ENCODE measurements at regions not wholly inside any gene's neighbourhood (a gene's known extent, or its start where the extent isn't known, plus 50 kb on each side); places are given as distances from the start of the nearest gene placed in this dataset.

- ATAC-seq (no peak), DNase-seq (no peak)
- 80 to 83% methylated on average over 1 of the region's 1 CpG for WGBS, 2 donors
- TF ChIP-seq CTCF (IDR thresholded peaks at IDR 0.05) = no peak
- peaks cover 0 to 5% (median 0%) of the 10 kb centered on the region in 7 donors for H3K27me3 ChIP-seq
- intact Hi-C loops (cut with DNase I) = no loop called here
- H3K4me3 ChIP-seq = no peak overlapping the region
- no peaks in the 10 kb centered on the region for H3K36me3 ChIP-seq
- H3K27ac ChIP-seq = no peak overlapping the region
- peaks cover 0 to 24% (median 0%) of the 10 kb centered on the region in 11 donors for H3K9me3 ChIP-seq
- H3K4me1 ChIP-seq = peaks cover 0 to 5% (median 0%) of the 10 kb centered on the region in 9 donors
These were observed 174.8 kb upstream of the CLINT1 start for GRCh38 chr5:158033724-158034123.

GRCh38 chr5:158033076-158033475 is 174.1 kb upstream of the CLINT1 start:
- H3K27me3 ChIP-seq = peaks cover 0 to 5% (median 0%) of the 10 kb centered on the region in 7 donors
- H3K36me3 ChIP-seq = no peaks in the 10 kb centered on the region
- TF ChIP-seq CTCF (IDR thresholded peaks at IDR 0.05) = no peak
- H3K27ac ChIP-seq = no peak overlapping the region
- DNase-seq (no peak), ATAC-seq (no peak)
- intact Hi-C loops (cut with DNase I) = no loop called here
- H3K4me1 ChIP-seq = peaks cover 0 to 6% (median 0%) of the 10 kb centered on the region in 9 donors
- WGBS, 2 donors = 96 to 99% methylated on average over 5 of the region's 5 CpGs
- H3K9me3 ChIP-seq = peaks cover 0 to 24% (median 0%) of the 10 kb centered on the region in 11 donors
- no peak overlapping the region for H3K4me3 ChIP-seq

GRCh38 chr5:158032246-158032645 is 173.3 kb upstream of the CLINT1 start:
- H3K27me3 ChIP-seq = peaks cover 0 to 5% (median 0%) of the 10 kb centered on the region in 7 donors
- no peaks in the 10 kb centered on the region for H3K36me3 ChIP-seq
- H3K27ac ChIP-seq = no peak overlapping the region
- WGBS, 2 donors = 88 to 91% methylated on average over 1 of the region's 1 CpG
- ATAC-seq (no peak), DNase-seq (no peak)
- peaks cover 0 to 24% (median 0%) of the 10 kb centered on the region in 11 donors for H3K9me3 ChIP-seq
- peaks cover 0 to 6% (median 0%) of the 10 kb centered on the region in 9 donors for H3K4me1 ChIP-seq
- no peak overlapping the region for H3K4me3 ChIP-seq
- intact Hi-C loops (cut with DNase I) = no loop called here
- TF ChIP-seq CTCF (IDR thresholded peaks at IDR 0.05) = no peak

- Histone ChIP-seq H3K4me3 (no peak overlapping the region), H3K9me3 (no peaks in the 10 kb centered on the region), H3K27me3 (peaks cover 0 to 7% (median 0%) of the 10 kb centered on the region in 7 donors), H3K4me1 (peaks cover 0 to 6% (median 0%) of the 10 kb centered on the region in 9 donors), H3K36me3 (no peaks in the 10 kb centered on the region), H3K27ac (no peak overlapping the region)
- WGBS, 2 donors = 60 to 77% methylated on average over 5 of the region's 5 CpGs
- no peak for DNase-seq
- intact Hi-C loops (cut with DNase I) = no loop called here
- no peak for ATAC-seq
- TF ChIP-seq CTCF (IDR thresholded peaks at IDR 0.05) = no peak
These were observed 169.1 kb upstream of the CLINT1 start for GRCh38 chr5:158027806-158028775.
